ENCODE measurements at regions not wholly inside any gene's neighbourhood (a gene's known extent, or its start where the extent isn't known, plus 50 kb on each side); places are given as distances from the start of the nearest gene placed in this dataset.

DNA sequence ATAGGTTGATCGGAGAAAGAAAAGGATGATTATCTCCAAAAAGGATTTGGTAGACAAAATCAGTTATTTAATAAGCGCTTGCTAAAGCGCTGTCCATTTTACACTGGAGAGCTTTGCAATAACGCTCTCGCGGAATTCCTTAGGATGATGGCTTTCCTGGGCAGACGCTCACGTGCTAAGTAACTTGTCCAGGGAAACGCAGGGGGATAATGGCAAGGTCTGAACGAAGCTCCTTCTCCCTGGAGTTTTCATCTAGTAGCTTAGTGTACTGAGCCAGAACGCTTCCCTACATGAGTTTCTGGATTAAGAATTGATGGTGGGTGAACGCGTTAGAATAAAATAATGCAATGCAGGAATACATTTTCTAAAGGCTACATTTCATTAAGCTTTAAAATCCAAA, 739.5 kb upstream of the SALL3 start:
- TF ChIP-seq, protein P1, sequence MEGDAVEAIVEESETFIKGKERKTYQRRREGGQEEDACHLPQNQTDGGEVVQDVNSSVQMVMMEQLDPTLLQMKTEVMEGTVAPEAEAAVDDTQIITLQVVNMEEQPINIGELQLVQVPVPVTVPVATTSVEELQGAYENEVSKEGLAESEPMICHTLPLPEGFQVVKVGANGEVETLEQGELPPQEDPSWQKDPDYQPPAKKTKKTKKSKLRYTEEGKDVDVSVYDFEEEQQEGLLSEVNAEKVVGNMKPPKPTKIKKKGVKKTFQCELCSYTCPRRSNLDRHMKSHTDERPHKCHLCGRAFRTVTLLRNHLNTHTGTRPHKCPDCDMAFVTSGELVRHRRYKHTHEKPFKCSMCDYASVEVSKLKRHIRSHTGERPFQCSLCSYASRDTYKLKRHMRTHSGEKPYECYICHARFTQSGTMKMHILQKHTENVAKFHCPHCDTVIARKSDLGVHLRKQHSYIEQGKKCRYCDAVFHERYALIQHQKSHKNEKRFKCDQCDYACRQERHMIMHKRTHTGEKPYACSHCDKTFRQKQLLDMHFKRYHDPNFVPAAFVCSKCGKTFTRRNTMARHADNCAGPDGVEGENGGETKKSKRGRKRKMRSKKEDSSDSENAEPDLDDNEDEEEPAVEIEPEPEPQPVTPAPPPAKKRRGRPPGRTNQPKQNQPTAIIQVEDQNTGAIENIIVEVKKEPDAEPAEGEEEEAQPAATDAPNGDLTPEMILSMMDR (IDR thresholded peaks at IDR 0.05; ENCODE audit: borderline replicate concordance, extremely low read depth, low read length, poor library complexity, severe bottlenecking): no peak
- TF ChIP-seq EZH2 (IDR thresholded peaks at IDR 0.05; ENCODE audit: borderline replicate concordance, low read depth, low read length, severe bottlenecking): no peak

Data from DND-41 (cell line).